NCI-H1105 (cell line): ENCODE measurements at regions not wholly inside any gene's neighbourhood (a gene's known extent, or its start where the extent isn't known, plus 50 kb on each side); places are given as distances from the start of the nearest gene placed in this dataset.

ENCODE experiments used
- DNase-seq: peaks from one replicate; lab custom pipeline; 2025; lab: John Stamatoyannopoulos, UW

- no peak for DNase-seq
Observed at GRCh38 chr3:18295171-18295920, 129.8 kb downstream of the SATB1 start.

GRCh38 chr3:18290157-18290556, 135.0 kb downstream of the SATB1 start:
- DNase-seq, result no peak

GRCh38 chr3:18288243-18288642, 136.9 kb downstream of the SATB1 start:
- DNase-seq, result no peak

- DNase-seq, result no peak
Observed at GRCh38 chr3:18284716-18285115, 140.4 kb downstream of the SATB1 start.

GRCh38 chr3:18283680-18284079, 141.5 kb downstream of the SATB1 start:
- no peak for DNase-seq

- DNase-seq, result no peak
Observed at GRCh38 chr3:18282507-18282906, 142.6 kb downstream of the SATB1 start.

- no peak for DNase-seq
Observed at GRCh38 chr3:18279226-18279737, 145.9 kb downstream of the SATB1 start.

- no peak for DNase-seq
Observed at GRCh38 chr3:18264853-18265252, 160.3 kb downstream of the SATB1 start.

GRCh38 chr3:18264361-18264760, 160.8 kb downstream of the SATB1 start:
- no peak for DNase-seq

GRCh38 chr3:18258492-18258891, 166.6 kb downstream of the SATB1 start:
- no peak for DNase-seq

- no peak for DNase-seq
Observed at GRCh38 chr3:18252578-18252977, 172.6 kb downstream of the SATB1 start.

- no peak for DNase-seq
Observed at GRCh38 chr3:18250991-18251390, 174.1 kb downstream of the SATB1 start.

GRCh38 chr3:18249126-18249525, 176.0 kb downstream of the SATB1 start:
- no peak for DNase-seq

GRCh38 chr3:18247776-18248310, 177.3 kb downstream of the SATB1 start:
- DNase-seq, result no peak

- no peak for DNase-seq
Observed at GRCh38 chr3:18247139-18247695, 177.9 kb downstream of the SATB1 start.

GRCh38 chr3:18246336-18247060, 178.6 kb downstream of the SATB1 start:
- no peak for DNase-seq

- DNase-seq, result no peak
Observed at GRCh38 chr3:18245721-18246120, 179.4 kb downstream of the SATB1 start.

- no peak for DNase-seq
Observed at GRCh38 chr3:18241837-18242236, 183.3 kb downstream of the SATB1 start.

- DNase-seq, result no peak
Observed at GRCh38 chr3:18239674-18240073, 185.5 kb downstream of the SATB1 start.

- no peak for DNase-seq
Observed at GRCh38 chr3:18238746-18239331, 186.3 kb downstream of the SATB1 start.

GRCh38 chr3:18238332-18238731, 186.8 kb downstream of the SATB1 start:
- no peak for DNase-seq

GRCh38 chr3:18237251-18238005, 187.7 kb downstream of the SATB1 start:
- peak; percentile 68 for DNase-seq
